ENCODE measurements at regions not wholly inside any gene's neighbourhood (a gene's known extent, or its start where the extent isn't known, plus 50 kb on each side); places are given as distances from the start of the nearest gene placed in this dataset.

GRCh38 chr5:4222821-4223220 is 627.2 kb downstream of the IRX1 start:
- no peak overlapping the region for H3K4me3 ChIP-seq (ENCODE audit: low read length)
- TF ChIP-seq, protein P1, sequence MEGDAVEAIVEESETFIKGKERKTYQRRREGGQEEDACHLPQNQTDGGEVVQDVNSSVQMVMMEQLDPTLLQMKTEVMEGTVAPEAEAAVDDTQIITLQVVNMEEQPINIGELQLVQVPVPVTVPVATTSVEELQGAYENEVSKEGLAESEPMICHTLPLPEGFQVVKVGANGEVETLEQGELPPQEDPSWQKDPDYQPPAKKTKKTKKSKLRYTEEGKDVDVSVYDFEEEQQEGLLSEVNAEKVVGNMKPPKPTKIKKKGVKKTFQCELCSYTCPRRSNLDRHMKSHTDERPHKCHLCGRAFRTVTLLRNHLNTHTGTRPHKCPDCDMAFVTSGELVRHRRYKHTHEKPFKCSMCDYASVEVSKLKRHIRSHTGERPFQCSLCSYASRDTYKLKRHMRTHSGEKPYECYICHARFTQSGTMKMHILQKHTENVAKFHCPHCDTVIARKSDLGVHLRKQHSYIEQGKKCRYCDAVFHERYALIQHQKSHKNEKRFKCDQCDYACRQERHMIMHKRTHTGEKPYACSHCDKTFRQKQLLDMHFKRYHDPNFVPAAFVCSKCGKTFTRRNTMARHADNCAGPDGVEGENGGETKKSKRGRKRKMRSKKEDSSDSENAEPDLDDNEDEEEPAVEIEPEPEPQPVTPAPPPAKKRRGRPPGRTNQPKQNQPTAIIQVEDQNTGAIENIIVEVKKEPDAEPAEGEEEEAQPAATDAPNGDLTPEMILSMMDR (conservative IDR thresholded peaks at IDR 0.05; ENCODE audit: low read length), result no peak
- DNase-seq (ENCODE audit: low read depth), result no peak

DNA sequence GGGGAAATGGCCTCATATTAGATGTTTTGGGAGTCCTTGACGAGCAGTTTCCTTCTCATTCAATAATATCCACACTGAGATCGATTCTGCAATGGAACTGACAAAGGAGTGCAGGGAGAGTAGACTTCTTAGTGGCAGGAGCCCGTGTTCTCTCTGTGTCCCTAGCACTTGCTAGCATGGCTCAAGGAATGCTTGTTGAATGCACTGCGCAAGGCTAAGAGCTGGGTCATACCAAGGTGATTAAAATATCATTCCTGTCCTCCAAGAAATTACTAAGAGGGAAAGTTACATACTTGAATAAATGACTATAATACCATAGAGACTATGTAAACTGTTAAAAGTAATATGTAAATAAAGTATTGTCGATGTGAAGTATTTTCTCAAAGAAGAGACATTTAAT is 630.1 kb downstream of the IRX1 start:
- H3K4me3 ChIP-seq (ENCODE audit: low read length), result no peak overlapping the region
- TF ChIP-seq, protein P1 (conservative IDR thresholded peaks at IDR 0.05; ENCODE audit: low read length), result no peak
- DNase-seq (ENCODE audit: low read depth), result no peak

DNA sequence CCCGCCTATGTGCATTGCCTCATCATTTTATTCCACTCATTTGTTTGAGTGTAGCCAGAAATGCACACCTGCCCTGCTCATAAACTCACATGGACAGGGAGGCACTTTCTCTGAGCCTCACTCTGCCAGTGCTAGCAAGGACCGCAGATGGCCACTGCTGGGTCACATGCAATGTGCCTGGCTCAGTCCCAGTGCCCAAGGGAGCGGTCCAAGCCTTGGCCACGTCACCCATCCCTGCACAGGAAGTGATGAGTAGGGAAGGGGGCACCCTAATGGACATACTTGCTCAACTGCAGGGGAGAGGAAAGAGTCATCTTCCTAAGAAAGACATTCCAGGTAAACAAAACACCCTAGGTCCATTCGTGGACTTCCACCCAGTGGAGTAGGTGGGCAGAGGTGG is 630.9 kb downstream of the IRX1 start:
- H3K4me3 ChIP-seq (ENCODE audit: low read length), result no peak overlapping the region
- TF ChIP-seq, protein P1 (conservative IDR thresholded peaks at IDR 0.05; ENCODE audit: low read length), result no peak
- DNase-seq (ENCODE audit: low read depth), result no peak

- no peak for DNase-seq (ENCODE audit: low read depth)
- no peak overlapping the region for H3K4me3 ChIP-seq (ENCODE audit: low read length)
- TF ChIP-seq, protein P1 (conservative IDR thresholded peaks at IDR 0.05; ENCODE audit: low read length), result no peak
Observed at GRCh38 chr5:4228708-4229107, 633.1 kb downstream of the IRX1 start.

GRCh38 chr5:4229414-4230292 is 634.0 kb downstream of the IRX1 start:
- TF ChIP-seq, protein P1 (conservative IDR thresholded peaks at IDR 0.05; ENCODE audit: low read length), result no peak
- no peak for DNase-seq (ENCODE audit: low read depth)
- H3K4me3 ChIP-seq (ENCODE audit: low read length), result no peak overlapping the region

DNA sequence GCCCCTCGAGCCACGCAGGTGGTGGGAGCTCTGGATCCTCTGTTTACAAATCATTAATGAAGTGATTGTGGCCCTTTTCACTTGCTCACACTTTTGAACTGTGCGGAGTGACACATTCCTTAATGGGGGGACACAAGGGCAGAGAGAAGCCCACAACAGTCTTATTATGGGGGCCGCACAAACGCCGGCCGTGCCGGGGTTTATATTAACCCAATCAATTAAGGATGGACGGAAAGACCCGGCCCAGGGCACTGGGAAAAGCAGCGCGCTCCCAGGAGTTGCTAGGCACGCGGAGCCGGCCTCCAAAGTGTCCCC is 634.8 kb downstream of the IRX1 start:
- TF ChIP-seq, protein P1 (conservative IDR thresholded peaks at IDR 0.05; ENCODE audit: low read length), result no peak
- H3K4me3 ChIP-seq (ENCODE audit: low read length), result no peak overlapping the region
- no peak for DNase-seq (ENCODE audit: low read depth)

Data from AG10803 (cell line).